ENCODE measurements at regions not wholly inside any gene's neighbourhood (a gene's known extent, or its start where the extent isn't known, plus 50 kb on each side); places are given as distances from the start of the nearest gene placed in this dataset.

- H2AFZ ChIP-seq (ENCODE audit: low read length), result no peak overlapping the region
- no peak overlapping the region for H2AK5ac ChIP-seq (ENCODE audit: insufficient read length, low read length)
- DNase-seq, result no peak
- no peaks in the 10 kb centered on the region for H3K36me3 Mint-ChIP-seq (ENCODE audit: insufficient read depth in 1 of 3, low read depth in 3 of 3)
- no peak overlapping the region for H2BK15ac ChIP-seq (ENCODE audit: low read depth, low read length)
- H3K4me2 ChIP-seq (ENCODE audit: insufficient read depth, insufficient read length, low read length), result no peak overlapping the region
- H3K27me3 ChIP-seq (ENCODE audit: insufficient read depth, low read length), result no peaks in the 10 kb centered on the region
- H2BK5ac ChIP-seq (ENCODE audit: insufficient read length, low read length), result no peak overlapping the region
- H3K14ac ChIP-seq (ENCODE audit: insufficient read depth, low read length), result no peak overlapping the region
- no peak overlapping the region for H2BK120ac ChIP-seq (ENCODE audit: low read depth, low read length, poor library complexity, severe bottlenecking)
- no peak overlapping the region for H4K91ac ChIP-seq (ENCODE audit: insufficient read length, low read depth, low read length)
- no peak overlapping the region for H3T11ph ChIP-seq (ENCODE audit: low read length)
- H3K9me3 ChIP-seq (ENCODE audit: control insufficient read depth, low read depth, low read length), result no peaks in the 10 kb centered on the region
- H3K4me3 Mint-ChIP-seq, result no peak overlapping the region
- no peak overlapping the region for H2BK20ac ChIP-seq (ENCODE audit: low read depth, low read length, poor library complexity, severe bottlenecking)
- H3K56ac ChIP-seq (ENCODE audit: insufficient read length, low read depth, low read length), result no peak overlapping the region
- no CpG with 5 or more reads among the region's 2 CpGs for WGBS (ENCODE audit: extremely low coverage, insufficient read length, low lambda C conversion rate)
- H3K4me1 ChIP-seq (ENCODE audit: insufficient read depth, low read length), result no peaks in the 10 kb centered on the region
- H4K8ac ChIP-seq (replicated peaks; ENCODE audit: insufficient read length, low read depth, low read length), result no peak overlapping the region
- no peaks in the 10 kb centered on the region for H3K79me2 ChIP-seq (ENCODE audit: insufficient read depth, low read length)
- no peak overlapping the region for H3K18ac ChIP-seq (ENCODE audit: insufficient read length, low read depth, low read length)
- no peak overlapping the region for H2BK12ac ChIP-seq (ENCODE audit: insufficient read length, low read depth, low read length)
- H3K4ac ChIP-seq (ENCODE audit: low read depth, low read length), result no peak overlapping the region
- no peak overlapping the region for H3K23ac ChIP-seq (ENCODE audit: insufficient read length, low read depth, low read length)
- H3K27ac ChIP-seq (ENCODE audit: insufficient read length, low read depth, low read length), result no peak overlapping the region
- H3K79me1 ChIP-seq (ENCODE audit: insufficient read depth, low read depth, low read length, poor library complexity, severe bottlenecking), result no peaks in the 10 kb centered on the region
- TF ChIP-seq, protein P1, sequence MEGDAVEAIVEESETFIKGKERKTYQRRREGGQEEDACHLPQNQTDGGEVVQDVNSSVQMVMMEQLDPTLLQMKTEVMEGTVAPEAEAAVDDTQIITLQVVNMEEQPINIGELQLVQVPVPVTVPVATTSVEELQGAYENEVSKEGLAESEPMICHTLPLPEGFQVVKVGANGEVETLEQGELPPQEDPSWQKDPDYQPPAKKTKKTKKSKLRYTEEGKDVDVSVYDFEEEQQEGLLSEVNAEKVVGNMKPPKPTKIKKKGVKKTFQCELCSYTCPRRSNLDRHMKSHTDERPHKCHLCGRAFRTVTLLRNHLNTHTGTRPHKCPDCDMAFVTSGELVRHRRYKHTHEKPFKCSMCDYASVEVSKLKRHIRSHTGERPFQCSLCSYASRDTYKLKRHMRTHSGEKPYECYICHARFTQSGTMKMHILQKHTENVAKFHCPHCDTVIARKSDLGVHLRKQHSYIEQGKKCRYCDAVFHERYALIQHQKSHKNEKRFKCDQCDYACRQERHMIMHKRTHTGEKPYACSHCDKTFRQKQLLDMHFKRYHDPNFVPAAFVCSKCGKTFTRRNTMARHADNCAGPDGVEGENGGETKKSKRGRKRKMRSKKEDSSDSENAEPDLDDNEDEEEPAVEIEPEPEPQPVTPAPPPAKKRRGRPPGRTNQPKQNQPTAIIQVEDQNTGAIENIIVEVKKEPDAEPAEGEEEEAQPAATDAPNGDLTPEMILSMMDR (conservative IDR thresholded peaks at IDR 0.05), result no peak
- H3K9ac ChIP-seq (ENCODE audit: extremely low read depth, insufficient read length, low read length), result no peak overlapping the region
- H3K9me3 Mint-ChIP-seq, result no peaks in the 10 kb centered on the region
- H3K27me3 Mint-ChIP-seq (ENCODE audit: low read depth), result peaks cover 12% of the 10 kb centered on the region
- no peak overlapping the region for H3K27ac Mint-ChIP-seq
- H3K23me2 ChIP-seq (ENCODE audit: insufficient read length, low read depth, low read length, poor library complexity, severe bottlenecking), result no peaks in the 10 kb centered on the region
- H3K4me1 Mint-ChIP-seq, result peaks cover 0 to 6% of the 10 kb centered on the region in 2 experiments
- no peaks in the 10 kb centered on the region for H4K20me1 ChIP-seq (ENCODE audit: control insufficient read depth, insufficient read depth, insufficient read length)
- H4K5ac ChIP-seq (ENCODE audit: insufficient read length, low read depth, low read length), result no peak overlapping the region
These were observed 499.3 kb downstream of the INHBA start for GRCh38 chr7:41203542-41203941.

Data from H9 (cell line).